Prostate gland (tissue), 2 donors: ENCODE measurements at regions not wholly inside any gene's neighbourhood (a gene's known extent, or its start where the extent isn't known, plus 50 kb on each side); places are given as distances from the start of the nearest gene placed in this dataset.

ENCODE experiments used
- DNase-seq: peaks from one replicate; pipeline ENCODE4 v3.0.0-alpha.2; 2019; ENCODE audit warnings: low spot score
- H3K27ac ChIP-seq, 2 donors: fragments of 200-600 bp; sonication (generic); 2 replicates each; pipeline ENCODE4 v1.5.1; 2017 to 2019
- H3K27me3 ChIP-seq: fragments of 200-600 bp; sonication (generic); replicated peaks from 2 replicates; pipeline ENCODE4 v1.5.1; 2019; ENCODE audit not compliant: insufficient read depth
- H3K36me3 ChIP-seq, 2 donors: fragments of 200-600 bp; sonication (generic); 1 replicate in 1 of 2; 2 replicates in 1 of 2; pipeline versions ENCODE4 v1.5.1 to v1.8.1; 2017 to 2019
- H3K4me1 ChIP-seq: fragments of 200-600 bp; sonication (generic); replicated peaks from 2 replicates; pipeline ENCODE4 v1.5.1; 2019
- H3K4me3 ChIP-seq, 2 donors: fragments of 200-600 bp; sonication (generic); 2 replicates each; pipeline ENCODE4 v1.5.1; 2017 to 2019
- H3K9me3 ChIP-seq: fragments of 200-600 bp; sonication (generic); 2 replicates; pipeline ENCODE4 v1.5.1; 2017
- CTCF ChIP-seq, 4 experiments: fragments of 200-600 bp in 2 of 4; fragments of 450-650 bp in 2 of 4; sonication (generic) in 2 of 4; IDR thresholded peaks; 1 replicate in 3 of 4; 2 replicates in 1 of 4; pipeline ENCODE4 v1.5.1; 2016 to 2019; ENCODE audit warnings: antibody characterized with exemption in 4 of 4, mild to moderate bottlenecking in 2 of 4, moderate library complexity in 2 of 4
- POLR2A ChIP-seq: fragments of 450-650 bp; IDR thresholded peaks from one replicate; pipeline ENCODE4 v1.6.1; 2016; ENCODE audit warnings: antibody characterized with exemption, mild to moderate bottlenecking
- POLR2AphosphoS5 ChIP-seq: sonication (generic); formaldehyde crosslinking; IDR thresholded peaks from one replicate; pipeline ENCODE4 v1.6.1; 2017; ENCODE audit warnings: antibody characterized with exemption
- WGBS: methylation state at CpG from one replicate; pipeline ENCODE4 v1.1.5; 2018; 5-methylcytosine and 5-hydroxymethylcytosine counted together
- intact Hi-C: fragments of 100-400 bp; cut with DNase I; formaldehyde crosslinking; loops from one replicate; pipeline ENCODE4 v1.14.2; 2022

GRCh38 chr2:139645617-139646016 is 865.4 kb upstream of the NXPH2 start:
- TF ChIP-seq POLR2AphosphoS5 (no peak), POLR2A (no peak), CTCF (IDR thresholded peaks at IDR 0.05) (no peak)
- no peak overlapping the region for H3K4me3 ChIP-seq
- no peak overlapping the region for H3K27ac ChIP-seq
- intact Hi-C loops, result no loop called here
- H3K36me3 ChIP-seq, result no peaks in the 10 kb centered on the region
- DNase-seq, result no peak
- H3K4me1 ChIP-seq, result no peaks in the 10 kb centered on the region
- H3K27me3 ChIP-seq, result no peaks in the 10 kb centered on the region
- no peaks in the 10 kb centered on the region for H3K9me3 ChIP-seq

- TF ChIP-seq POLR2A (no peak), POLR2AphosphoS5 (no peak), CTCF (IDR thresholded peaks at IDR 0.05) (no peak)
- no peak for DNase-seq
- Histone ChIP-seq H3K27ac (no peak overlapping the region), H3K4me3 (no peak overlapping the region), H3K4me1 (no peaks in the 10 kb centered on the region), H3K27me3 (no peaks in the 10 kb centered on the region), H3K36me3 (no peaks in the 10 kb centered on the region), H3K9me3 (no peaks in the 10 kb centered on the region)
- intact Hi-C loops, result no loop called here
Measured at GRCh38 chr2:139643139-139643538, 862.9 kb upstream of the NXPH2 start.

GRCh38 chr2:139631966-139632365 is 851.8 kb upstream of the NXPH2 start:
- no peaks in the 10 kb centered on the region for H3K4me1 ChIP-seq
- no peak for DNase-seq
- no peak for TF ChIP-seq POLR2AphosphoS5
- no peak for TF ChIP-seq POLR2A
- no peak for TF ChIP-seq CTCF (IDR thresholded peaks at IDR 0.05)
- H3K27me3 ChIP-seq, result no peaks in the 10 kb centered on the region
- H3K27ac ChIP-seq, result no peak overlapping the region
- intact Hi-C loops, result no loop called here
- 47% methylated on average over 1 of the region's 1 CpG for WGBS
- H3K4me3 ChIP-seq, result no peak overlapping the region
- no peaks in the 10 kb centered on the region for H3K9me3 ChIP-seq
- no peaks in the 10 kb centered on the region for H3K36me3 ChIP-seq

DNA sequence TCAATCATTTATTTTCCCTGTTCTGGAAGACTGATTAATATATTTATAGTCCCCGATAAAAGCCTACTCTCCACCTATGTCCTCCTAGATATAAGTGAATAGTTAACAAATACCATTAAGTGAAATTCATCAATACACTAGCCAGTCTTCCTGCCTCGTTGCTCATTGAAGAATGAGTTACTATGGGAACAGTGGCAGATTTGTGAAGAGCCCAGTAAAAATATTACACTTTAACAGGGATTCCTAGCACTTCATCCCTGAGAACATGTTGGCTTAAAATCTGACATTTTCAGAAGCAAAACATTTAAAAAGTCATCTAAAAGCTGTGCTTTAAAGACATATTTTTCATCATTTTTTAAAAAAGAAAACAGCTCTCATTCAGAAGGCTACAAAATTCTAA is 848.7 kb upstream of the NXPH2 start:
- H3K27ac ChIP-seq, result no peak overlapping the region
- intact Hi-C loops, result no loop called here
- no peaks in the 10 kb centered on the region for H3K9me3 ChIP-seq
- no peaks in the 10 kb centered on the region for H3K36me3 ChIP-seq
- no peak for DNase-seq
- 52% methylated on average over 2 of the region's 2 CpGs for WGBS
- no peak overlapping the region for H3K4me3 ChIP-seq
- H3K27me3 ChIP-seq, result no peaks in the 10 kb centered on the region
- TF ChIP-seq POLR2A (no peak), POLR2AphosphoS5 (no peak), CTCF (IDR thresholded peaks at IDR 0.05) (no peak)
- no peaks in the 10 kb centered on the region for H3K4me1 ChIP-seq

GRCh38 chr2:139626128-139626527 is 845.9 kb upstream of the NXPH2 start:
- 91% methylated on average over 3 of the region's 3 CpGs for WGBS
- H3K36me3 ChIP-seq, result no peaks in the 10 kb centered on the region
- no peaks in the 10 kb centered on the region for H3K27me3 ChIP-seq
- no peaks in the 10 kb centered on the region for H3K9me3 ChIP-seq
- TF ChIP-seq CTCF (IDR thresholded peaks at IDR 0.05), result no peak
- no peak for DNase-seq
- no peak overlapping the region for H3K4me3 ChIP-seq
- H3K4me1 ChIP-seq, result no peaks in the 10 kb centered on the region
- H3K27ac ChIP-seq, result no peak overlapping the region
- intact Hi-C loops, result no loop called here
